DOHH2 (cell line): ENCODE measurements at regions not wholly inside any gene's neighbourhood (a gene's known extent, or its start where the extent isn't known, plus 50 kb on each side); places are given as distances from the start of the nearest gene placed in this dataset.

Source experiments
- EZH2phosphoT487 ChIP-seq: fragments of 200-600 bp; sonication (generic); IDR thresholded peaks from 2 replicates; pipeline ENCODE4 v1.6.1; 2017; ENCODE audit warnings: borderline replicate concordance, mild to moderate bottlenecking, antibody characterized with exemption, low read length, moderate library complexity, mixed read lengths
- TF ChIP-seq, protein P1 (sequence below): fragments of 200-600 bp; sonication (generic); IDR thresholded peaks from one replicate; pipeline ENCODE4 v1.5.1; 2014; ENCODE audit warnings: antibody characterized with exemption, mild to moderate bottlenecking, low read depth, low read length; ENCODE audit not compliant: poor library complexity, severe bottlenecking

GRCh38 chr10:92787557-92788152 lies 60.7 kb upstream of the EXOC6 start:
- TF ChIP-seq, protein P1, sequence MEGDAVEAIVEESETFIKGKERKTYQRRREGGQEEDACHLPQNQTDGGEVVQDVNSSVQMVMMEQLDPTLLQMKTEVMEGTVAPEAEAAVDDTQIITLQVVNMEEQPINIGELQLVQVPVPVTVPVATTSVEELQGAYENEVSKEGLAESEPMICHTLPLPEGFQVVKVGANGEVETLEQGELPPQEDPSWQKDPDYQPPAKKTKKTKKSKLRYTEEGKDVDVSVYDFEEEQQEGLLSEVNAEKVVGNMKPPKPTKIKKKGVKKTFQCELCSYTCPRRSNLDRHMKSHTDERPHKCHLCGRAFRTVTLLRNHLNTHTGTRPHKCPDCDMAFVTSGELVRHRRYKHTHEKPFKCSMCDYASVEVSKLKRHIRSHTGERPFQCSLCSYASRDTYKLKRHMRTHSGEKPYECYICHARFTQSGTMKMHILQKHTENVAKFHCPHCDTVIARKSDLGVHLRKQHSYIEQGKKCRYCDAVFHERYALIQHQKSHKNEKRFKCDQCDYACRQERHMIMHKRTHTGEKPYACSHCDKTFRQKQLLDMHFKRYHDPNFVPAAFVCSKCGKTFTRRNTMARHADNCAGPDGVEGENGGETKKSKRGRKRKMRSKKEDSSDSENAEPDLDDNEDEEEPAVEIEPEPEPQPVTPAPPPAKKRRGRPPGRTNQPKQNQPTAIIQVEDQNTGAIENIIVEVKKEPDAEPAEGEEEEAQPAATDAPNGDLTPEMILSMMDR, result no peak
- TF ChIP-seq EZH2phosphoT487, result no peak
